Stomach (tissue), 8 donors: ENCODE measurements at regions not wholly inside any gene's neighbourhood (a gene's known extent, or its start where the extent isn't known, plus 50 kb on each side); places are given as distances from the start of the nearest gene placed in this dataset.
"Not testable (repeated sequence)": the region's sequence is repeated elsewhere in the genome, so short reads cannot be mapped to it uniquely, and the experiment has no call there.

Source experiments
- DNase-seq, 2 donors: peaks; one replicate each; pipeline versions ENCODE4 v3.0.0 to v3.0.0-alpha.2; 2013 to 2019
- H3K27ac ChIP-seq, 5 donors: fragments of 200-600 bp in 4 of 5; sonication (generic) in 4 of 5; one replicate each; pipeline ENCODE4 v1.5.1; 2013 to 2019; ENCODE audit warnings: mild to moderate bottlenecking in 1 of 5, moderate library complexity in 1 of 5
- H3K27me3 ChIP-seq, 3 donors: fragments of 200-600 bp; sonication (generic); one replicate each; pipeline ENCODE4 v1.5.1; 2017 to 2019; ENCODE audit warnings: mixed run types in 1 of 3
- H3K36me3 ChIP-seq, 4 donors: fragments of 200-600 bp; sonication (generic); 1 replicate in 3 of 4; 2 replicates in 1 of 4; pipeline ENCODE4 v1.5.1; 2016 to 2019
- H3K4me1 ChIP-seq, 4 donors: fragments of 200-600 bp; sonication (generic); one replicate each; pipeline ENCODE4 v1.5.1; 2016 to 2019
- H3K4me3 ChIP-seq, 4 donors: fragments of 200-600 bp; sonication (generic) in 3 of 4; one replicate each; pipeline ENCODE4 v1.5.1; 2016 to 2019; ENCODE audit warnings: mild to moderate bottlenecking in 1 of 4
- H3K9me3 ChIP-seq, 4 donors: fragments of 200-600 bp; sonication (generic); one replicate each; pipeline ENCODE4 v1.5.1; 2016 to 2019
- CTCF ChIP-seq, 7 experiments: fragments of 450-650 bp in 4 of 7; fragments of 200-600 bp in 3 of 7; sonication (generic) in 3 of 7; IDR thresholded peaks; one replicate each; pipeline ENCODE4 v1.5.1; 2016 to 2019; ENCODE audit warnings: antibody characterized with exemption in 7 of 7, control low read depth in 2 of 7, mild to moderate bottlenecking in 1 of 7
- EP300 ChIP-seq: sonication (generic); formaldehyde crosslinking; IDR thresholded peaks from one replicate; pipeline ENCODE4 v1.6.1; 2017; ENCODE audit warnings: antibody characterized with exemption
- POLR2A ChIP-seq, 4 donors: fragments of 450-650 bp; IDR thresholded peaks; one replicate each; pipeline ENCODE4 v1.6.1; 2016; ENCODE audit warnings: antibody characterized with exemption in 4 of 4, control low read depth in 2 of 4, mild to moderate bottlenecking in 1 of 4, moderate library complexity in 1 of 4
- POLR2AphosphoS5 ChIP-seq, 3 donors: sonication (generic); formaldehyde crosslinking; IDR thresholded peaks; one replicate each; pipeline ENCODE4 v1.6.1; 2016; ENCODE audit warnings: antibody characterized with exemption in 3 of 3
- WGBS, 5 donors: extraction: QIAGEN DNeasy Blood & Tissue Kit in 3 of 5; methylation state at CpG; one replicate each; pipeline versions ENCODE4 v1.1.5 to v1.1.7; 2013 to 2018; 5-methylcytosine and 5-hydroxymethylcytosine counted together
- intact Hi-C: fragments of 100-400 bp; cut with DNase I; formaldehyde crosslinking; loops from one replicate; pipeline ENCODE4 v1.15.1; 2023; ENCODE audit warnings: low total_unique reads
- donor health status: healthy with polysubstance abuse.
- donor health status: Bipolar disorder and iron deficiency.
- donor health status: healthy.

- TF ChIP-seq POLR2A (IDR thresholded peaks at IDR 0.05) (no peak), POLR2AphosphoS5 (IDR thresholded peaks at IDR 0.05) (no peak), EP300 (no peak), CTCF (IDR thresholded peaks at IDR 0.05) (no peak)
- WGBS, 5 donors = 37 to 75% (median 61%) methylated on average over 1 of the region's 1 CpG
- no peaks in the 10 kb centered on the region for H3K27me3 ChIP-seq
- H3K36me3 ChIP-seq = no peaks in the 10 kb centered on the region
- H3K4me3 ChIP-seq = no peak overlapping the region
- DNase-seq = no peak
- H3K27ac ChIP-seq = no peak overlapping the region
- intact Hi-C loops = no loop called here
- no peaks in the 10 kb centered on the region for H3K4me1 ChIP-seq
- no peaks in the 10 kb centered on the region for H3K9me3 ChIP-seq
Observed at GRCh38 chr4:186858355-186858754, 134.7 kb upstream of the FAT1 start.

DNA sequence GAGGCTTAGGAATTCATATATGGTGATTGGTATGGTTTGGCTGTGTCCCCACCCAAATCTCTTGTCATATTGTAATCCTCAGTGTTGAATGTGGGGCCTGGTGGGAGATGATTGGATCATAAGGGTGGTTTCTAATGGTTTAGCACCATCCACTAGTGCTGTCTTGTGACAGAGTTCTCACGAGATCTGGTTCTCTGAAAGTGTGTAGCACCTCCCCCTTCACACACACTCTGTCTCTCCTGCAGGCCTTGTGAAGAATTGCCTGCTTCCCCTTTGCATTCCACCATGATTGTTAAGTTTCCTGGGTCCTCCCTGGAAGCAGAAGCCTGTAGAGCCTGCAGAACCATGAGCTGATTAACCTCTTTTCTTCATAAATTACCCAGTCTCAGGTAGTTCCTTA lies 135.8 kb upstream of the FAT1 start:
- H3K4me1 ChIP-seq = no peaks in the 10 kb centered on the region
- TF ChIP-seq EP300 (no peak), CTCF (IDR thresholded peaks at IDR 0.05) (no peak), POLR2AphosphoS5 (IDR thresholded peaks at IDR 0.05) (no peak), POLR2A (IDR thresholded peaks at IDR 0.05) (no peak)
- DNase-seq = no peak
- no peak overlapping the region for H3K4me3 ChIP-seq
- H3K36me3 ChIP-seq = no peaks in the 10 kb centered on the region
- H3K27me3 ChIP-seq = no peaks in the 10 kb centered on the region
- no peaks in the 10 kb centered on the region for H3K9me3 ChIP-seq
- WGBS, 5 donors = 77 to 94% (median 87%) methylated on average over 1 of the region's 1 CpG
- intact Hi-C loops = no loop called here
- no peak overlapping the region for H3K27ac ChIP-seq

- intact Hi-C loops = no loop called here
- no peaks in the 10 kb centered on the region for H3K27me3 ChIP-seq
Observed at GRCh38 chr4:186861317-186861716, 137.7 kb upstream of the FAT1 start.

DNA sequence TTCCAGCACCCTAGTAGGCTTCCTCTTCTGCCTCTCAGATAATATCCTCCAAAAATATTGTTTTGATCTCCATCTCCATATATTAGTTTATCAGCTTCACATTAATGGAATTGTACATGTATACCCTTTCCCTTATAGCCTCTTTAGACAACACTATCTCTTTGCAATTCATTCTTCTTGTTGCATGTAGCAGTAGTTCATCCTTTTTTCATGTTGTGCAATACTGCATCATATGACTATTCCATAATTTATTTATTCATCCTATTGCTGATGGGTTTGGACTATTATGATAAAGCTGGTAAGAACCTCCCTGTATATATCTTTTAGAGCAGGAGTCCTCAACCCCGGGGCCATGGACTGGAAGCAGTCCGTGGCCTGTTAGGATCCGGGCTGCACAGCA lies 148.2 kb upstream of the FAT1 start:
- Histone ChIP-seq H3K36me3 (no peaks in the 10 kb centered on the region), H3K27me3 (no peaks in the 10 kb centered on the region), H3K4me3 (no peak overlapping the region), H3K27ac (no peak overlapping the region), H3K9me3 (peaks cover 0 to 12% (median 2%) of the 10 kb centered on the region in 4 donors), H3K4me1 (no peaks in the 10 kb centered on the region)
- DNase-seq = no peak
- TF ChIP-seq CTCF (IDR thresholded peaks at IDR 0.05) = no peak
- TF ChIP-seq POLR2A (IDR thresholded peaks at IDR 0.05) = no peak
- TF ChIP-seq EP300 = no peak
- TF ChIP-seq POLR2AphosphoS5 (IDR thresholded peaks at IDR 0.05) = no peak
- intact Hi-C loops = no loop called here
- WGBS, 5 donors = 91 to 98% (median 96%) methylated on average over 3 of the region's 3 CpGs

More at GRCh38 chr4:186861317-186861716, 137.7 kb upstream of the FAT1 start:
- Histone ChIP-seq H3K36me3 (no peaks in the 10 kb centered on the region), H3K27ac (no peak overlapping the region), H3K4me1 (no peaks in the 10 kb centered on the region), H3K9me3 (peaks cover 0 to 3% (median 0%) of the 10 kb centered on the region in 4 donors), H3K4me3 (no peak overlapping the region)
- no peak for TF ChIP-seq CTCF (IDR thresholded peaks at IDR 0.05)
- no peak for TF ChIP-seq EP300
- DNase-seq = no peak

- H3K27ac ChIP-seq, H3K4me3 ChIP-seq, H3K4me1 ChIP-seq, intact Hi-C loops, DNase-seq, H3K27me3 ChIP-seq, H3K36me3 ChIP-seq: not testable (repeated sequence)
- H3K9me3 ChIP-seq = peaks cover 0 to 12% (median 2%) of the 10 kb centered on the region in 4 donors
- 75 to 95% (median 91%) methylated on average over 1 of the region's 1 CpG for WGBS, 5 donors
Observed at GRCh38 chr4:186873095-186873494, 149.4 kb upstream of the FAT1 start.
